ENCODE measurements at regions not wholly inside any gene's neighbourhood (a gene's known extent, or its start where the extent isn't known, plus 50 kb on each side); places are given as distances from the start of the nearest gene placed in this dataset.

DNA sequence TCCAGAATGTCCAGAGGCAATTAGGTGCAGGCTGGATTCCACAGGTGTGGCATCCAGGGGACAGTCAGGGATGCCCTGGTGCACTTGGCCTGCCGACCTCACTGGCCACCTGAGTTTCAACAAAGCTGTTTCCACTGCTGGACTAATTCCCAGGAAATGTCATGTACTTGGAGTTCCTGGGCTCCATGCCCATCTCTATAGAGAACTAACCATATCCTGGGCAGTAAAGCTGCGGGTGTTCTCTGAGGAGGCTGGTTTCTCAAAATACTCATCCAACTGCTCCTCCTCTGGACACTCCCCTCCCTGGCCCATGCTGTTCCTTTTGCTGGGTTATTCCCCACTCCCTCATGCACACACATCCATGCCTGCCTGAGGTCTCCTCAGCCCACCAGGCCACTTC is 161.9 kb upstream of the SKOR2 start:
- TF ChIP-seq CTCF (IDR thresholded peaks at IDR 0.05; ENCODE audit: low read depth, low read length) (no peak), EZH2phosphoT487 (IDR thresholded peaks at IDR 0.05; ENCODE audit: low read depth) (no peak)
